ENCODE measurements at regions not wholly inside any gene's neighbourhood (a gene's known extent, or its start where the extent isn't known, plus 50 kb on each side); places are given as distances from the start of the nearest gene placed in this dataset.

DNA sequence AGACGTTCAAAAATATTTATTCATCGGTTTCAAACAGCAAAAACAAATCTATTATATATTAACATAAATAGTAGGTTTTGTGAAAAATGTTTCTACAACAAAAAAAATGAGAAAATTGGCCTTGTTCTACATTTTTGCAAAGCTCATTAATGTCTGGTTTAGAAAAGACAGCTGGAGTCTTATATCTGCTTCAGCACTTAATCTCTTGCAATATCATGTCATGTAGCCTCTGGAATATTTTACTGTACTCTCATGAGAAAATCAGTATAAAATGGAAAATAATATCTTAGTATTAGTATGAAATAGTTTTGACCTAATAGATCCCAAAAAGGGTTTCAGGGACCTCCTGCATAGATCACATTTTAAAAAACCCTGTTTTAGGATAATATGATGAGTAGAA, 326.6 kb downstream of the ARL4A start:
- H3K9me3 ChIP-seq (replicated peaks; ENCODE audit: control insufficient read depth, insufficient read depth, low read length) = no peaks in the 10 kb centered on the region
- no peak overlapping the region for H2AFZ ChIP-seq (ENCODE audit: control insufficient read depth, low read depth, low read length)
- FAIRE-seq (no peak), ATAC-seq (no peak), DNase-seq (ENCODE audit: low read depth, low spot score) (no peak)
- H3K36me3 ChIP-seq (ENCODE audit: control insufficient read depth in 2 of 2, insufficient read depth in 2 of 2, low read length in 1 of 2) = no peaks in the 10 kb centered on the region
- ChIA-PET SMC1A (ENCODE audit: uncharacterized antibody, unreplicated experiment) (no interaction called here), POLR2A (no interaction called here), CTCF (no interaction called here), RAD21 (ENCODE audit: unreplicated experiment) (no interaction called here)
- H3K9ac ChIP-seq (ENCODE audit: control insufficient read depth, insufficient read depth, low read length) = no peak overlapping the region
- intact Hi-C loops (cut with micrococcal nuclease; ENCODE audit: unreplicated experiment) (no loop called here), in situ Hi-C loops (cut with MboI) (no loop called here)
- no TSS peak for BruUV-seq (replicated peaks)
- 2% methylated on average over 2 of the region's 2 CpGs for WGBS (ENCODE audit: insufficient coverage, insufficient replicate concordance, low lambda C conversion rate, missing lambda C conversion rate)
- no peak overlapping the region for H3K27ac ChIP-seq (ENCODE audit: control insufficient read depth, insufficient read depth)
- no peak overlapping the region for H3K4me3 ChIP-seq
- no peaks in the 10 kb centered on the region for H4K20me1 ChIP-seq (ENCODE audit: control insufficient read depth, insufficient read depth)
- no peak for TF ChIP-seq FOXM1 (IDR thresholded peaks at IDR 0.05; ENCODE audit: low read depth, low read length)
- TF ChIP-seq NR2F1 (conservative IDR thresholded peaks at IDR 0.05) = no peak
- TF ChIP-seq, protein P1, sequence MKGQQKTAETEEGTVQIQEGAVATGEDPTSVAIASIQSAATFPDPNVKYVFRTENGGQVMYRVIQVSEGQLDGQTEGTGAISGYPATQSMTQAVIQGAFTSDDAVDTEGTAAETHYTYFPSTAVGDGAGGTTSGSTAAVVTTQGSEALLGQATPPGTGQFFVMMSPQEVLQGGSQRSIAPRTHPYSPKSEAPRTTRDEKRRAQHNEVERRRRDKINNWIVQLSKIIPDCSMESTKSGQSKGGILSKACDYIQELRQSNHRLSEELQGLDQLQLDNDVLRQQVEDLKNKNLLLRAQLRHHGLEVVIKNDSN (IDR thresholded peaks at IDR 0.05; ENCODE audit: borderline replicate concordance, extremely low read length, insufficient read depth, low read depth, low read length) = no peak
- TF ChIP-seq, protein P2, sequence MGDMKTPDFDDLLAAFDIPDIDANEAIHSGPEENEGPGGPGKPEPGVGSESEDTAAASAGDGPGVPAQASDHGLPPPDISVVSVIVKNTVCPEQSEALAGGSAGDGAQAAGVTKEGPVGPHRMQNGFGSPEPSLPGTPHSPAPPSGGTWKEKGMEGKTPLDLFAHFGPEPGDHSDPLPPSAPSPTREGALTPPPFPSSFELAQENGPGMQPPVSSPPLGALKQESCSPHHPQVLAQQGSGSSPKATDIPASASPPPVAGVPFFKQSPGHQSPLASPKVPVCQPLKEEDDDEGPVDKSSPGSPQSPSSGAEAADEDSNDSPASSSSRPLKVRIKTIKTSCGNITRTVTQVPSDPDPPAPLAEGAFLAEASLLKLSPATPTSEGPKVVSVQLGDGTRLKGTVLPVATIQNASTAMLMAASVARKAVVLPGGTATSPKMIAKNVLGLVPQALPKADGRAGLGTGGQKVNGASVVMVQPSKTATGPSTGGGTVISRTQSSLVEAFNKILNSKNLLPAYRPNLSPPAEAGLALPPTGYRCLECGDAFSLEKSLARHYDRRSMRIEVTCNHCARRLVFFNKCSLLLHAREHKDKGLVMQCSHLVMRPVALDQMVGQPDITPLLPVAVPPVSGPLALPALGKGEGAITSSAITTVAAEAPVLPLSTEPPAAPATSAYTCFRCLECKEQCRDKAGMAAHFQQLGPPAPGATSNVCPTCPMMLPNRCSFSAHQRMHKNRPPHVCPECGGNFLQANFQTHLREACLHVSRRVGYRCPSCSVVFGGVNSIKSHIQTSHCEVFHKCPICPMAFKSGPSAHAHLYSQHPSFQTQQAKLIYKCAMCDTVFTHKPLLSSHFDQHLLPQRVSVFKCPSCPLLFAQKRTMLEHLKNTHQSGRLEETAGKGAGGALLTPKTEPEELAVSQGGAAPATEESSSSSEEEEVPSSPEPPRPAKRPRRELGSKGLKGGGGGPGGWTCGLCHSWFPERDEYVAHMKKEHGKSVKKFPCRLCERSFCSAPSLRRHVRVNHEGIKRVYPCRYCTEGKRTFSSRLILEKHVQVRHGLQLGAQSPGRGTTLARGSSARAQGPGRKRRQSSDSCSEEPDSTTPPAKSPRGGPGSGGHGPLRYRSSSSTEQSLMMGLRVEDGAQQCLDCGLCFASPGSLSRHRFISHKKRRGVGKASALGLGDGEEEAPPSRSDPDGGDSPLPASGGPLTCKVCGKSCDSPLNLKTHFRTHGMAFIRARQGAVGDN (IDR thresholded peaks at IDR 0.05) = no peak
- no peaks in the 10 kb centered on the region for H3K79me2 ChIP-seq (ENCODE audit: control insufficient read depth, insufficient read depth, low read length)
- H3K4me2 ChIP-seq (ENCODE audit: control insufficient read depth, insufficient read depth) = no peak overlapping the region
- no peaks in the 10 kb centered on the region for H3K4me1 ChIP-seq (ENCODE audit: control insufficient read depth, insufficient read depth, low read length)
- no peaks in the 10 kb centered on the region for H3K27me3 ChIP-seq (replicated peaks in 1 of 2; ENCODE audit: control insufficient read depth in 2 of 2, insufficient read depth in 2 of 2, low read length in 1 of 2)

Measured in GM12878 (cell line).